OCI-LY3 (cell line): ENCODE measurements at regions not wholly inside any gene's neighbourhood (a gene's known extent, or its start where the extent isn't known, plus 50 kb on each side); places are given as distances from the start of the nearest gene placed in this dataset.

ENCODE experiments used
- H2AFZ ChIP-seq: fragments of 200-600, 300-600 bp; shearing (Covaris generic); 2 replicates; pipeline ENCODE4 v1.6.0; 2014; ENCODE audit warnings: antibody characterized with exemption, low read depth, low read length
- H3K27ac ChIP-seq: fragments of 200-600, 300-600 bp; sonication (generic); 2 replicates; pipeline ENCODE4 v1.5.1; 2014; ENCODE audit warnings: mild to moderate bottlenecking, low read length, moderate library complexity, mixed read lengths
- H3K27me3 ChIP-seq: fragments of 200-600, 300-600 bp; sonication (generic); 2 replicates; pipeline ENCODE4 v1.6.1; 2014; ENCODE audit warnings: low read depth, low read length, mixed read lengths
- H3K36me3 ChIP-seq: fragments of 200-600, 300-600 bp; sonication (generic); replicated peaks from 2 replicates; pipeline ENCODE3; 2014; ENCODE audit warnings: low read depth, low read length, mixed read lengths
- H3K4me1 ChIP-seq: fragments of 300-600, 200-600 bp; sonication (generic); 2 replicates; pipeline ENCODE4 v1.6.1; 2014; ENCODE audit warnings: low read length, mixed read lengths
- H3K4me2 ChIP-seq: fragments of 200-600, 300-600 bp; sonication (generic); 2 replicates; pipeline ENCODE4 v1.6.1; 2014; ENCODE audit warnings: low read length, mixed read lengths
- H3K4me3 ChIP-seq: fragments of 300-600, 200-600 bp; sonication (generic); 2 replicates; pipeline ENCODE4 v1.5.1; 2014; ENCODE audit warnings: antibody characterized with exemption, mild to moderate bottlenecking, low read length, moderate library complexity
- H3K79me2 ChIP-seq: fragments of 300-600, 200-600 bp; shearing (Covaris generic); 2 replicates; pipeline ENCODE4 v1.6.1; 2014; ENCODE audit warnings: mild to moderate bottlenecking, low read length, mixed read lengths
- H3K9ac ChIP-seq: fragments of 300-600, 200-600 bp; shearing (Covaris generic); 2 replicates; pipeline ENCODE4 v1.6.0; 2014; ENCODE audit warnings: mild to moderate bottlenecking, low read length, moderate library complexity
- H3K9me3 ChIP-seq: fragments of 200-600, 300-600 bp; shearing (Covaris generic); 2 replicates; pipeline ENCODE4 v1.6.1; 2014; ENCODE audit warnings: low read length, mixed read lengths; ENCODE audit not compliant: insufficient read depth
- H4K20me1 ChIP-seq: fragments of 200-600, 300-600 bp; sonication (generic); 2 replicates; pipeline ENCODE4 v1.6.1; 2016; ENCODE audit warnings: low read length, mixed read lengths; ENCODE audit not compliant: insufficient read depth
- EZH2phosphoT487 ChIP-seq: fragments of 200-600 bp; shearing (Covaris generic); IDR thresholded peaks from 2 replicates; pipeline ENCODE4 v1.6.1; 2018; ENCODE audit warnings: antibody characterized with exemption, mixed run types, low read depth
- TF ChIP-seq, protein P1 (sequence below): fragments of 200-600, 300-600 bp; sonication (generic); IDR thresholded peaks from 2 replicates; pipeline ENCODE4 v1.5.1; 2014; ENCODE audit warnings: antibody characterized with exemption, low read length, low read depth

DNA sequence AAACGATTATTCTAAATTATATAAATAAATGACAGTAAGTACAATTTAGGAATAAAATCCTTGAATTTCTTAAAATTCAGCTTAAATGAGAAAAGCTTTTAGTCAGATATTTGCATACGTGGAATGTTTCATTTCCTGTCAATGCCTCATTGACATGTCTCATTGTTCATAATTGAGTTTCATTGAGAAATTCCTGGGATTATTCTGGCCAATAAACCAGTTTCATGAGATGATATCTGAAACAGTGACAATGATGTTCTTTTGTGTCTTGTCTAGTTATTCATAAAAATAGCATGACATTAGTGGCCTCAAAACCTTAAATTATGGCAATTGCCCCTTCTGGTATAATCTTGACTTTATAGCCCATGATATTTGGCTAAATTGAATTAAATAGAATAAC is 95.8 kb downstream of the DKK1 start:
- Histone ChIP-seq H3K4me3 (no peak overlapping the region), H3K27me3 (no peaks in the 10 kb centered on the region), H3K27ac (no peak overlapping the region), H3K9me3 (no peaks in the 10 kb centered on the region), H3K36me3 (no peaks in the 10 kb centered on the region), H4K20me1 (no peaks in the 10 kb centered on the region), H3K4me2 (no peak overlapping the region), H3K4me1 (no peaks in the 10 kb centered on the region), H3K9ac (no peak overlapping the region), H2AFZ (no peak overlapping the region), H3K79me2 (no peaks in the 10 kb centered on the region)
- no peak for TF ChIP-seq EZH2phosphoT487
- TF ChIP-seq, protein P1, sequence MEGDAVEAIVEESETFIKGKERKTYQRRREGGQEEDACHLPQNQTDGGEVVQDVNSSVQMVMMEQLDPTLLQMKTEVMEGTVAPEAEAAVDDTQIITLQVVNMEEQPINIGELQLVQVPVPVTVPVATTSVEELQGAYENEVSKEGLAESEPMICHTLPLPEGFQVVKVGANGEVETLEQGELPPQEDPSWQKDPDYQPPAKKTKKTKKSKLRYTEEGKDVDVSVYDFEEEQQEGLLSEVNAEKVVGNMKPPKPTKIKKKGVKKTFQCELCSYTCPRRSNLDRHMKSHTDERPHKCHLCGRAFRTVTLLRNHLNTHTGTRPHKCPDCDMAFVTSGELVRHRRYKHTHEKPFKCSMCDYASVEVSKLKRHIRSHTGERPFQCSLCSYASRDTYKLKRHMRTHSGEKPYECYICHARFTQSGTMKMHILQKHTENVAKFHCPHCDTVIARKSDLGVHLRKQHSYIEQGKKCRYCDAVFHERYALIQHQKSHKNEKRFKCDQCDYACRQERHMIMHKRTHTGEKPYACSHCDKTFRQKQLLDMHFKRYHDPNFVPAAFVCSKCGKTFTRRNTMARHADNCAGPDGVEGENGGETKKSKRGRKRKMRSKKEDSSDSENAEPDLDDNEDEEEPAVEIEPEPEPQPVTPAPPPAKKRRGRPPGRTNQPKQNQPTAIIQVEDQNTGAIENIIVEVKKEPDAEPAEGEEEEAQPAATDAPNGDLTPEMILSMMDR = no peak

DNA sequence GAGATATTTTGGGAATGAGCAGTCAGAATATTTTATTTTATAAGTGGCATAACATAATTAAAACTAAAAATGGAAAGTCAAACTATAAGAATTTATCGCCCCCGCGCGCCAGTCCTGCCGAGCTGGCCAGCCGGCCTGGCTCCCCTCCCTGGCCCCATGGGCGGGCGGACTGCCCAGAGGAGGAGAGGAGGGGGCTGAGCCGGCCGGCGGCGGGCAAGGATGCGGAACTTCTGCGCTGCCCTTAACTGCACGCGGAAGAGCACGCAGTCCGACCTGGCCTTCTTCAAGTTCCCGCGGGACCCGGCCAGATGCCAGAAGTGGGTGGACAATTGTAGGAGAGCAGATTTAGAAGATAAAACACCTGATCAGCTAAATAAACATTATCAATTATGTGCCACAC is 96.8 kb downstream of the DKK1 start:
- Histone ChIP-seq H3K36me3 (no peaks in the 10 kb centered on the region), H2AFZ (no peak overlapping the region), H3K9me3 (no peaks in the 10 kb centered on the region), H3K9ac (no peak overlapping the region), H3K27ac (no peak overlapping the region), H3K4me2 (no peak overlapping the region), H3K79me2 (no peaks in the 10 kb centered on the region), H4K20me1 (no peaks in the 10 kb centered on the region), H3K27me3 (no peaks in the 10 kb centered on the region), H3K4me3 (no peak overlapping the region), H3K4me1 (no peaks in the 10 kb centered on the region)
- no peak for TF ChIP-seq EZH2phosphoT487

DNA sequence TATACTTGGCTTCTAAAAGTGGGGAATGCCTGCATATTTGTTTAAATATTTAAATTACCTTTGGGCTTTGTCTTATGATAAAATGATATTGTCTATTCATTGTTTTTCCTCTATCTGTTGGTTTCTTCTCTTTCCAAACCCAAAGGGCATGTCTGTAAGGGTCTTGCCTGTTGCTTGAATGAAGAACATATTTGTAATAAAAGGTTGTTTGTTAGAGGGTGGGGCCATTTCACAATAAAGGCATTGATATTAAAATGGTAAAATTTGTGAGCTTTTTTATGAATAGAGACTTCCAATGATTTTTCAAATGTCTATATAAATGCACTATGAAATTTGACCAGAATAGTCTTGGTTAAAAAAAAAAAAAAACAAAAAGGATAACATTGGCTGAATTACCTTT is 105.2 kb downstream of the DKK1 start:
- Histone ChIP-seq H3K27ac (no peak overlapping the region), H3K79me2 (no peaks in the 10 kb centered on the region), H3K4me2 (no peak overlapping the region), H4K20me1 (no peaks in the 10 kb centered on the region), H3K36me3 (no peaks in the 10 kb centered on the region), H2AFZ (no peak overlapping the region), H3K27me3 (no peaks in the 10 kb centered on the region), H3K4me3 (no peak overlapping the region), H3K9ac (no peak overlapping the region), H3K4me1 (no peaks in the 10 kb centered on the region), H3K9me3 (no peaks in the 10 kb centered on the region)
- TF ChIP-seq, protein P1 = no peak
- no peak for TF ChIP-seq EZH2phosphoT487

DNA sequence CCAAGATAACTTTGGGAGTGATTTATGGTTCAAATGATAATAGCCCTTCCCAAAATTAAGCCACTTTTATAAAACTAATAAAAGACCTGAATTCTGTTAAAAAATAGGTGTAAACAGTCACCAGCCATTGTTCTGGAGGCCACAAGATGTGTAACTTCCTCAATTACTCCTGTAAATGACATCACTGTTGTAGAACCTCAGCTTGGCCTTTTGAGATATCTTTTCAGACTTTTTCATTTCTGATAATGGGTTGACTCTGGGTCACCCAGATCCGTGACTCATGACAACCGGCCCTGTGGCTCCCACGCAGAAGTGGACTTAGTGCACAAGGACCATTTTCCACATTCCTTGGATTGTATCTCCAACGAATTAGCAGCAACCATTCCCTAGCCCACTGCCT is 106.6 kb downstream of the DKK1 start:
- no peak overlapping the region for H2AFZ ChIP-seq
- H3K79me2 ChIP-seq = no peaks in the 10 kb centered on the region
- no peak overlapping the region for H3K4me2 ChIP-seq
- no peaks in the 10 kb centered on the region for H3K4me1 ChIP-seq
- no peaks in the 10 kb centered on the region for H3K27me3 ChIP-seq
- TF ChIP-seq, protein P1 = no peak
- TF ChIP-seq EZH2phosphoT487 = no peak
- H4K20me1 ChIP-seq = no peaks in the 10 kb centered on the region
- no peak overlapping the region for H3K27ac ChIP-seq
- no peak overlapping the region for H3K4me3 ChIP-seq
- no peaks in the 10 kb centered on the region for H3K9me3 ChIP-seq
- no peaks in the 10 kb centered on the region for H3K36me3 ChIP-seq
- no peak overlapping the region for H3K9ac ChIP-seq

DNA sequence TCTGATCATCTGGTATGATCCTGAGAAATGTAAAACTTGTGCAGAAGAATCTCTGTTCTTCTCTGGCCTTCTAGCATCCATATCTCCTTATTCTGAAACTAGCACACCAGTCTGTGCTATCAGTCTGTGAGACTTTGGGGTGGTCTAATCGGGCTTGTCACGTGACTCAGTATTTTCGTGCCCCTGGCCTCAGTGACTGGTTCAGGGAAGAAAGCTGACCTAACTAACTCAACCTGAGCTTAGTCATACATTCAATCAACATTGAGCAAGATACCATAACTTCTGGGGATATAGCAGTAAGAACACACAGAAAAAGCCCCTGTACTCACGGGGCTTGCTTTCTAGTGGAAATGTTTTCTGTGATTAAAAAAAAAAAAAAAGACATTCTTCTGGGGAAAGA is 109.3 kb downstream of the DKK1 start:
- Histone ChIP-seq H3K9ac (no peak overlapping the region), H3K79me2 (no peaks in the 10 kb centered on the region), H3K4me1 (no peaks in the 10 kb centered on the region), H3K27me3 (no peaks in the 10 kb centered on the region), H3K4me2 (no peak overlapping the region), H3K36me3 (no peaks in the 10 kb centered on the region), H3K27ac (no peak overlapping the region), H3K4me3 (no peak overlapping the region), H2AFZ (no peak overlapping the region), H3K9me3 (no peaks in the 10 kb centered on the region), H4K20me1 (no peaks in the 10 kb centered on the region)
- TF ChIP-seq EZH2phosphoT487 = no peak
- TF ChIP-seq, protein P1 = no peak
